ENCODE measurements at regions not wholly inside any gene's neighbourhood (a gene's known extent, or its start where the extent isn't known, plus 50 kb on each side); places are given as distances from the start of the nearest gene placed in this dataset.

- TF ChIP-seq CTCF (IDR thresholded peaks at IDR 0.05) (no peak), SIN3A (IDR thresholded peaks at IDR 0.05; ENCODE audit: borderline replicate concordance, insufficient read depth, low read depth, low read length) (no peak), POLR2AphosphoS5 (IDR thresholded peaks at IDR 0.05; ENCODE audit: low read depth, low read length) (no peak), TCF7L2 (IDR thresholded peaks at IDR 0.05; ENCODE audit: low read depth, low read length) (no peak), REST (IDR thresholded peaks at IDR 0.05; ENCODE audit: insufficient read depth in 1 of 2, low read depth in 2 of 2, low read length in 1 of 2) (no peak)
These were observed 1887.7 kb upstream of the PCDH7 start for GRCh38 chr4:28832444-28832843.

Measured in Panc1 (cell line).